Ramos (cell line): ENCODE measurements at regions not wholly inside any gene's neighbourhood (a gene's known extent, or its start where the extent isn't known, plus 50 kb on each side); places are given as distances from the start of the nearest gene placed in this dataset.

ENCODE experiments used
- in situ Hi-C: fragments of 300-500 bp; cut with MboI; formaldehyde crosslinking; loops from one replicate; pipeline ENCODE4 v1.14.3; 2022; ENCODE audit warnings: low sequenced_read_pairs; ENCODE audit not compliant: unreplicated experiment

- in situ Hi-C loops = no loop called here
Observed at GRCh38 chr3:64293121-64293520, 67.9 kb upstream of the PRICKLE2 start.

GRCh38 chr3:64291956-64292355 is 66.7 kb upstream of the PRICKLE2 start:
- in situ Hi-C loops = no loop called here

GRCh38 chr3:64291345-64291744 is 66.1 kb upstream of the PRICKLE2 start:
- in situ Hi-C loops = no loop called here

GRCh38 chr3:64290864-64291263 is 65.6 kb upstream of the PRICKLE2 start:
- in situ Hi-C loops = no loop called here

- in situ Hi-C loops = no loop called here
Observed at GRCh38 chr3:64290161-64290560, 64.9 kb upstream of the PRICKLE2 start.

- in situ Hi-C loops = no loop called here
Observed at GRCh38 chr3:64289622-64290021, 64.4 kb upstream of the PRICKLE2 start.

- in situ Hi-C loops = no loop called here
Observed at GRCh38 chr3:64278625-64279024, 53.4 kb upstream of the PRICKLE2 start.

- in situ Hi-C loops = no loop called here
Observed at GRCh38 chr3:64276131-64276530, 50.9 kb upstream of the PRICKLE2 start.
